KMS-11 (cell line): ENCODE measurements at regions not wholly inside any gene's neighbourhood (a gene's known extent, or its start where the extent isn't known, plus 50 kb on each side); places are given as distances from the start of the nearest gene placed in this dataset.

Experiments used
- H2AFZ ChIP-seq: fragments of 200-600 bp; sonication (generic); 2 replicates; pipeline ENCODE4 v1.6.1; 2016; ENCODE audit warnings: antibody characterized with exemption, mixed run types, low read depth
- H3K27ac ChIP-seq: fragments of 200-600 bp; sonication (generic); 2 replicates; pipeline ENCODE4 v1.6.1; 2016; ENCODE audit warnings: mild to moderate bottlenecking, mixed run types
- H3K27me3 ChIP-seq: fragments of 200-600 bp; sonication (generic); 2 replicates; pipeline ENCODE4 v1.6.1; 2017; ENCODE audit warnings: mild to moderate bottlenecking, low read depth, mixed run types, moderate library complexity; ENCODE audit not compliant: insufficient read depth
- H3K36me3 ChIP-seq: fragments of 200-600 bp; sonication (generic); 2 replicates; pipeline ENCODE4 v1.6.1; 2017; ENCODE audit warnings: mild to moderate bottlenecking, mixed run types; ENCODE audit not compliant: insufficient read depth
- H3K4me1 ChIP-seq: fragments of 200-600 bp; sonication (generic); 2 replicates; pipeline ENCODE4 v1.6.1; 2016; ENCODE audit warnings: mild to moderate bottlenecking, low read depth, mixed run types; ENCODE audit not compliant: poor library complexity, severe bottlenecking
- H3K4me2 ChIP-seq: fragments of 200-600 bp; sonication (generic); 2 replicates; pipeline ENCODE4 v1.7.0; 2016; ENCODE audit warnings: mild to moderate bottlenecking, mixed run types
- H3K4me3 ChIP-seq: fragments of 200-600 bp; sonication (generic); IDR thresholded peaks from 2 replicates; pipeline ENCODE4 v1.6.1; 2017; ENCODE audit warnings: low read depth, low read length, mixed read lengths; ENCODE audit not compliant: insufficient read depth
- H3K79me2 ChIP-seq: fragments of 200-600 bp; sonication (generic); 2 replicates; pipeline ENCODE4 v1.6.1; 2016; ENCODE audit warnings: low read depth, mixed run types; ENCODE audit not compliant: insufficient read depth
- H3K9ac ChIP-seq: fragments of 200-600 bp; sonication (generic); 2 replicates; pipeline ENCODE4 v1.6.1; 2016; ENCODE audit warnings: mild to moderate bottlenecking, mixed run types
- H4K20me1 ChIP-seq: fragments of 200-600 bp; sonication (generic); 2 replicates; pipeline ENCODE4 v1.6.1; 2016; ENCODE audit warnings: mild to moderate bottlenecking, mixed run types; ENCODE audit not compliant: insufficient read depth
- TF ChIP-seq, protein P1 (sequence below): fragments of 200-600 bp; sonication (generic); conservative IDR thresholded peaks from 2 replicates; pipeline ENCODE4 v1.6.1; 2017; ENCODE audit warnings: low read depth, mild to moderate bottlenecking, antibody characterized with exemption, low read length, moderate library complexity, mixed read lengths

- no peaks in the 10 kb centered on the region for H3K36me3 ChIP-seq
- no peaks in the 10 kb centered on the region for H3K27me3 ChIP-seq
- H3K4me3 ChIP-seq = no peak overlapping the region
- H4K20me1 ChIP-seq = no peaks in the 10 kb centered on the region
- no peak overlapping the region for H3K27ac ChIP-seq
- no peaks in the 10 kb centered on the region for H3K4me1 ChIP-seq
- no peaks in the 10 kb centered on the region for H3K79me2 ChIP-seq
- TF ChIP-seq, protein P1, sequence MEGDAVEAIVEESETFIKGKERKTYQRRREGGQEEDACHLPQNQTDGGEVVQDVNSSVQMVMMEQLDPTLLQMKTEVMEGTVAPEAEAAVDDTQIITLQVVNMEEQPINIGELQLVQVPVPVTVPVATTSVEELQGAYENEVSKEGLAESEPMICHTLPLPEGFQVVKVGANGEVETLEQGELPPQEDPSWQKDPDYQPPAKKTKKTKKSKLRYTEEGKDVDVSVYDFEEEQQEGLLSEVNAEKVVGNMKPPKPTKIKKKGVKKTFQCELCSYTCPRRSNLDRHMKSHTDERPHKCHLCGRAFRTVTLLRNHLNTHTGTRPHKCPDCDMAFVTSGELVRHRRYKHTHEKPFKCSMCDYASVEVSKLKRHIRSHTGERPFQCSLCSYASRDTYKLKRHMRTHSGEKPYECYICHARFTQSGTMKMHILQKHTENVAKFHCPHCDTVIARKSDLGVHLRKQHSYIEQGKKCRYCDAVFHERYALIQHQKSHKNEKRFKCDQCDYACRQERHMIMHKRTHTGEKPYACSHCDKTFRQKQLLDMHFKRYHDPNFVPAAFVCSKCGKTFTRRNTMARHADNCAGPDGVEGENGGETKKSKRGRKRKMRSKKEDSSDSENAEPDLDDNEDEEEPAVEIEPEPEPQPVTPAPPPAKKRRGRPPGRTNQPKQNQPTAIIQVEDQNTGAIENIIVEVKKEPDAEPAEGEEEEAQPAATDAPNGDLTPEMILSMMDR = no peak
- H2AFZ ChIP-seq = no peak overlapping the region
- no peak overlapping the region for H3K4me2 ChIP-seq
- H3K9ac ChIP-seq = no peak overlapping the region
Measured at GRCh38 chr17:70752966-70753467, 583.7 kb downstream of the KCNJ2 start.

DNA sequence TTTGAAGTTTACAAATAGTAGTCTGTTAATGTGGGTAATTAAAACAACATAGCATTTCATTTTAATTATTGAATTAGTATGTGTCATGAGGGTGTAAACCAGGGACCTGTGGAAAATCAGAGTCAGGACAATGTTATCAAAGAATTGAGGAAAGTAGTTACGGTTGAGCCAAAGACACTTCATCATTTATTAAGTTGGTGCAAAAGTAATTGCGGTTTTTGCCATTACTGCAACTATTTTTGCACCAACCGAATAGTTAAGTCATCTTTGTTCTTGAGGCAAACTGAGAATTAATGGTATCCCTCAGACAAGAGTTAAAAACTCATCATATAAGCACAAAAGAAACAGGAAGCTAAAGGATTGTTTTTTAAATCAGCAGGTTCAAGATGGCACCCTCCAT lies 593.7 kb downstream of the KCNJ2 start:
- no peak overlapping the region for H2AFZ ChIP-seq
- H3K27me3 ChIP-seq = no peaks in the 10 kb centered on the region
- no peaks in the 10 kb centered on the region for H3K79me2 ChIP-seq
- H3K4me3 ChIP-seq = no peak overlapping the region
- no peaks in the 10 kb centered on the region for H3K4me1 ChIP-seq
- H4K20me1 ChIP-seq = no peaks in the 10 kb centered on the region
- TF ChIP-seq, protein P1 = no peak
- no peaks in the 10 kb centered on the region for H3K36me3 ChIP-seq
- H3K4me2 ChIP-seq = no peak overlapping the region
- no peak overlapping the region for H3K27ac ChIP-seq
- H3K9ac ChIP-seq = no peak overlapping the region

DNA sequence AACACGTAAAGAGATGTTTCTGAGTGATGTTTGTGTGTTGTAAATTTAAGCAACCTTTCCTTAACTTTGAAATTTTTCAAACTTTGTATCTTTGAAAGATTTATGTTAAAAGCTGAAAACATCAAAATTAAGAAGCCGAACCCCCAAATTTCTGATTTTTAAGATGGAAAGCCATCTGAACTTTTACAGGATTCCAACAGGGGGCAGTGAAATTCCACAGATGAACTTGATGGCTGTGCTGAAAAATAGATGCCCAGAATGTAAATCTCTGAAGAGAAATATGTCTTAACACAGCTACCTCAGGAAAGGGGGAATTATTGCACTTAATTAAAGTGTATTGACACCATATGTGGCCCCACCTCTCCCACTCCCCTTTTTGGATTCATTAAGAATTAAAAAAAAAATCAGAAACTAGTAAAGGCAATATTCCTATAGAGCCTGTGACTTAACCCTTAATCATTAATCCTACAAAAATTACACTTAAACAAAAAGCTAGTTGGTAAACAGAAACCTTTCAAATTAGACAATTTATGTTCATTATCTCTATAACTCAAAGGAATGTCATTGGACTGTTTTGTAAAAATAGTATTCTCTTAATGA lies 597.9 kb downstream of the KCNJ2 start:
- TF ChIP-seq, protein P1 = peak; percentile 93
- Histone ChIP-seq H3K27me3 (no peaks in the 10 kb centered on the region), H3K4me2 (no peak overlapping the region), H3K79me2 (no peaks in the 10 kb centered on the region), H4K20me1 (no peaks in the 10 kb centered on the region), H3K36me3 (no peaks in the 10 kb centered on the region), H2AFZ (no peak overlapping the region), H3K4me3 (no peak overlapping the region), H3K27ac (no peak overlapping the region), H3K4me1 (no peaks in the 10 kb centered on the region), H3K9ac (no peak overlapping the region)

DNA sequence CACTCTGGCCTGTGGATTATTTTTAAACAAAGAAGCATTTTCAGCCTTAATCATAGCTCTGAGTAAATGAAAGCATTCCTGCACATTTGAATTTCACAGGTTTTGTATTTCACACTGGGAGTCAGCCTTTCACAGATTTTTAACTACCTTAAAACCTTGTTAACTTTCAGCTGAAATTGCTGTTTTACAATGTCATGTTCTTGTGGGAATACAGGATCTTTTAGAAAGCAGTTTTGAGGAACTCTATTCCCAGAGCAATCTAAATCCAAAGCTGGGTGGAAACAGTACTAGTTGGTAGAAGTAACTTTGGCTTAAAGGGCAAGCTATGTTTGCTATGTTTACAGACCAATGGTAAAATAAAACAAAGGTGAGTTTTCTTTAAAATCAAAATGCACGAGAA lies 600.6 kb downstream of the KCNJ2 start:
- Histone ChIP-seq H3K79me2 (no peaks in the 10 kb centered on the region), H4K20me1 (no peaks in the 10 kb centered on the region), H3K4me3 (no peak overlapping the region), H3K27me3 (no peaks in the 10 kb centered on the region), H3K4me2 (no peak overlapping the region), H2AFZ (no peak overlapping the region), H3K4me1 (no peaks in the 10 kb centered on the region), H3K36me3 (no peaks in the 10 kb centered on the region), H3K27ac (no peak overlapping the region), H3K9ac (no peak overlapping the region)
- TF ChIP-seq, protein P1 = no peak
